ENCODE measurements at regions not wholly inside any gene's neighbourhood (a gene's known extent, or its start where the extent isn't known, plus 50 kb on each side); places are given as distances from the start of the nearest gene placed in this dataset.

DNA sequence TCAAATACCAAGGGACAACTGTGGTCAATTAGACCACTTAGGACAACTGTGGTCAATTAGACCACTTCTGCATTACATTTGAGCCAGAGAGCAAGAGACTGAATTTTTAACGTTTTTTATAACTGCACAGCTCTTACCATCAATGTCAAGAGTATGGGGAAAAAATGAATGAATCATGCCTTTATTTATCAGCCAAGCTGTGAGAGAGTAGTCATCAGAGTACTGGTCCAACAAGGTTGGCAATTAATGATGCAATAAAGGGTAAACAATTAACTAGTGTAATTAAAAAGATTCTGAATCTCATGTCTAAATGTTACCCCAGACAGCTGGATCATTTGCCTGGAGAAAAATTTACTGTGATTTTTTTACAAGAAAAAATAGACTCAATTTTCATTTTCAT is 381.1 kb downstream of the LIG4 start:
- no peaks in the 10 kb centered on the region for H3K9me3 ChIP-seq
- DNase-seq (ENCODE audit: extremely low spot score): no peak
- WGBS: 58% methylated on average over 1 of the region's 1 CpG
- intact Hi-C loops (cut with DNase I): no loop called here
- peaks cover 0 to 4% (median 0%) of the 10 kb centered on the region in 4 donors for H3K27me3 ChIP-seq
- no peaks in the 10 kb centered on the region for H3K36me3 ChIP-seq
- no peaks in the 10 kb centered on the region for H3K4me1 ChIP-seq
- no peak overlapping the region for H3K4me3 ChIP-seq
- TF ChIP-seq POLR2A (IDR thresholded peaks at IDR 0.05; ENCODE audit: low read depth): no peak
- TF ChIP-seq, protein P1, sequence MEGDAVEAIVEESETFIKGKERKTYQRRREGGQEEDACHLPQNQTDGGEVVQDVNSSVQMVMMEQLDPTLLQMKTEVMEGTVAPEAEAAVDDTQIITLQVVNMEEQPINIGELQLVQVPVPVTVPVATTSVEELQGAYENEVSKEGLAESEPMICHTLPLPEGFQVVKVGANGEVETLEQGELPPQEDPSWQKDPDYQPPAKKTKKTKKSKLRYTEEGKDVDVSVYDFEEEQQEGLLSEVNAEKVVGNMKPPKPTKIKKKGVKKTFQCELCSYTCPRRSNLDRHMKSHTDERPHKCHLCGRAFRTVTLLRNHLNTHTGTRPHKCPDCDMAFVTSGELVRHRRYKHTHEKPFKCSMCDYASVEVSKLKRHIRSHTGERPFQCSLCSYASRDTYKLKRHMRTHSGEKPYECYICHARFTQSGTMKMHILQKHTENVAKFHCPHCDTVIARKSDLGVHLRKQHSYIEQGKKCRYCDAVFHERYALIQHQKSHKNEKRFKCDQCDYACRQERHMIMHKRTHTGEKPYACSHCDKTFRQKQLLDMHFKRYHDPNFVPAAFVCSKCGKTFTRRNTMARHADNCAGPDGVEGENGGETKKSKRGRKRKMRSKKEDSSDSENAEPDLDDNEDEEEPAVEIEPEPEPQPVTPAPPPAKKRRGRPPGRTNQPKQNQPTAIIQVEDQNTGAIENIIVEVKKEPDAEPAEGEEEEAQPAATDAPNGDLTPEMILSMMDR (IDR thresholded peaks at IDR 0.05): no peak
- TF ChIP-seq EP300 (IDR thresholded peaks at IDR 0.05): no peak
- no peak overlapping the region for H3K27ac ChIP-seq (replicated peaks in 1 of 4)

- no peak overlapping the region for H3K27ac ChIP-seq (replicated peaks in 1 of 4)
- H3K27me3 ChIP-seq: peaks cover 0 to 4% (median 0%) of the 10 kb centered on the region in 4 donors
- WGBS: 88% methylated on average over 10 of the region's 10 CpGs
- intact Hi-C loops (cut with DNase I): no loop called here
- no peak for TF ChIP-seq EP300 (IDR thresholded peaks at IDR 0.05)
- TF ChIP-seq POLR2A (IDR thresholded peaks at IDR 0.05; ENCODE audit: low read depth): no peak
- TF ChIP-seq, protein P1 (IDR thresholded peaks at IDR 0.05): no peak
- no peak for TF ChIP-seq POLR2AphosphoS5 (IDR thresholded peaks at IDR 0.05)
- no peaks in the 10 kb centered on the region for H3K4me1 ChIP-seq
- H3K36me3 ChIP-seq: no peaks in the 10 kb centered on the region
- no peaks in the 10 kb centered on the region for H3K9me3 ChIP-seq
- no peak overlapping the region for H3K4me3 ChIP-seq
- DNase-seq (ENCODE audit: extremely low spot score): no peak
These were observed 382.7 kb downstream of the LIG4 start for GRCh38 chr13:107832500-107833100.

DNA sequence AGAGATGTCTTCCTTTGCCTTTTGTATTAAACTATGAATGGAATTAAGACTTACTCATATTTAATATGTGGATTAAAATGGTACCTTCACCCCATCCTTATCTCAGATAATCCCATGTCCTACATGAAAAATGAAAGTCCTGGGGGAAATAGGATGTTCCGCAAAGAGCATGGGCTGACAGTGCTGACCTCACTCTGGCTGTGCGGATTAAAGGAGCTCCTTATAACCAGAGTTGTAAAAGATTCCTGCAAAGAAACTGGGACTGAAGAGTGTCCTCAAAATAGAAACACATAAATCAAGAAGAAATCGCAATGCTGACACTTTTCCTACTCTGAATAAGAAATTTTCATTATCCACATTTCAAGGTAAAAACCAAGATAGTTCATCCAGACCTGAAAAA is 384.5 kb downstream of the LIG4 start:
- Histone ChIP-seq H3K9me3 (no peaks in the 10 kb centered on the region), H3K27me3 (no peaks in the 10 kb centered on the region), H3K4me1 (no peaks in the 10 kb centered on the region), H3K36me3 (no peaks in the 10 kb centered on the region), H3K4me3 (no peak overlapping the region), H3K27ac (replicated peaks in 1 of 4) (no peak overlapping the region)
- no peak for DNase-seq (ENCODE audit: extremely low spot score)
- TF ChIP-seq EP300 (IDR thresholded peaks at IDR 0.05) (no peak), POLR2AphosphoS5 (IDR thresholded peaks at IDR 0.05) (no peak), POLR2A (IDR thresholded peaks at IDR 0.05; ENCODE audit: low read depth) (no peak)
- TF ChIP-seq, protein P1 (IDR thresholded peaks at IDR 0.05): no peak
- intact Hi-C loops (cut with DNase I): no loop called here
- 51% methylated on average over 3 of the region's 3 CpGs for WGBS

GRCh38 chr13:107827840-107828549 is 387.3 kb downstream of the LIG4 start:
- Histone ChIP-seq H3K27me3 (no peaks in the 10 kb centered on the region), H3K36me3 (no peaks in the 10 kb centered on the region), H3K9me3 (no peaks in the 10 kb centered on the region), H3K4me1 (no peaks in the 10 kb centered on the region), H3K4me3 (no peak overlapping the region), H3K27ac (replicated peaks in 1 of 4) (no peak overlapping the region)
- intact Hi-C loops (cut with DNase I): no loop called here
- 65% methylated on average over 11 of the region's 11 CpGs for WGBS
- TF ChIP-seq, protein P1 (IDR thresholded peaks at IDR 0.05): no peak
- TF ChIP-seq EP300 (IDR thresholded peaks at IDR 0.05): no peak
- no peak for DNase-seq (ENCODE audit: extremely low spot score)

GRCh38 chr13:107824635-107825034 is 390.7 kb downstream of the LIG4 start:
- no peaks in the 10 kb centered on the region for H3K4me1 ChIP-seq
- no peaks in the 10 kb centered on the region for H3K27me3 ChIP-seq
- no peaks in the 10 kb centered on the region for H3K36me3 ChIP-seq
- no peaks in the 10 kb centered on the region for H3K9me3 ChIP-seq
- intact Hi-C loops (cut with DNase I): no loop called here
- WGBS: 79% methylated on average over 7 of the region's 7 CpGs
- no peak for DNase-seq (ENCODE audit: extremely low spot score)
- no peak for TF ChIP-seq EP300 (IDR thresholded peaks at IDR 0.05)
- TF ChIP-seq POLR2AphosphoS5 (IDR thresholded peaks at IDR 0.05): no peak
- TF ChIP-seq, protein P1 (IDR thresholded peaks at IDR 0.05): no peak
- no peak for TF ChIP-seq POLR2A (IDR thresholded peaks at IDR 0.05; ENCODE audit: low read depth)
- H3K27ac ChIP-seq (replicated peaks in 1 of 4): no peak overlapping the region
- no peak overlapping the region for H3K4me3 ChIP-seq
